Spleen (tissue), 11 donors: ENCODE measurements at regions not wholly inside any gene's neighbourhood (a gene's known extent, or its start where the extent isn't known, plus 50 kb on each side); places are given as distances from the start of the nearest gene placed in this dataset.

Source experiments
- DNase-seq: peaks from one replicate; pipeline ENCODE4 v3.0.0-alpha.2; 2020
- H3K27ac ChIP-seq, 8 donors: fragments of 200-600 bp; sonication (generic) in 7 of 8; 1 replicate in 4 of 8; 2 replicates in 4 of 8; pipeline versions ENCODE4 v1.5.0 to v1.8.0; 2016 to 2021; ENCODE audit warnings: inconsistent platforms in 4 of 8, mild to moderate bottlenecking in 4 of 8, moderate library complexity in 1 of 8
- H3K27me3 ChIP-seq, 7 donors: fragments of 200-600 bp; sonication (generic) in 6 of 7; replicated peaks in 1 of 7; 1 replicate in 4 of 7; 2 replicates in 3 of 7; pipeline versions ENCODE4 v1.5.0 to v1.8.0; 2016 to 2021; ENCODE audit warnings: inconsistent platforms in 3 of 7, mild to moderate bottlenecking in 1 of 7
- H3K36me3 ChIP-seq, 6 donors: fragments of 200-600 bp; sonication (generic) in 5 of 6; 1 replicate in 4 of 6; 2 replicates in 2 of 6; pipeline versions ENCODE4 v1.5.0 to v1.8.0; 2016 to 2021; ENCODE audit warnings: inconsistent platforms in 2 of 6
- H3K4me1 ChIP-seq, 6 donors: fragments of 200-600 bp; sonication (generic) in 5 of 6; 1 replicate in 3 of 6; 2 replicates in 3 of 6; pipeline versions ENCODE4 v1.5.0 to v1.8.0; 2016 to 2021; ENCODE audit warnings: inconsistent platforms in 3 of 6
- H3K4me3 ChIP-seq, 8 donors: fragments of 200-600 bp; sonication (generic) in 7 of 8; 1 replicate in 4 of 8; 2 replicates in 4 of 8; pipeline versions ENCODE4 v1.5.0 to v1.8.0; 2016 to 2021; ENCODE audit warnings: inconsistent platforms in 4 of 8, mild to moderate bottlenecking in 4 of 8, moderate library complexity in 2 of 8
- H3K9me3 ChIP-seq, 8 donors: fragments of 200-600 bp; sonication (generic) in 7 of 8; 1 replicate in 4 of 8; 2 replicates in 4 of 8; pipeline versions ENCODE4 v1.5.0 to v1.8.0; 2016 to 2021; ENCODE audit warnings: inconsistent platforms in 4 of 8
- POLR2A ChIP-seq, 3 donors: fragments of 450-650 bp; IDR thresholded peaks; one replicate each; pipeline ENCODE4 v1.5.1; 2017; ENCODE audit warnings: antibody characterized with exemption in 3 of 3, mild to moderate bottlenecking in 1 of 3
- POLR2AphosphoS5 ChIP-seq, 3 donors: sonication (generic); formaldehyde crosslinking; IDR thresholded peaks; one replicate each; pipeline ENCODE4 v1.5.1; 2017; ENCODE audit warnings: antibody characterized with exemption in 3 of 3
- WGBS, 5 donors: extraction: QIAGEN DNeasy Blood & Tissue Kit in 3 of 5; methylation state at CpG; one replicate each; pipeline versions ENCODE4 v1.1.5 to v1.1.7; 2013 to 2018; 5-methylcytosine and 5-hydroxymethylcytosine counted together
- intact Hi-C: fragments of 100-400 bp; cut with DNase I; formaldehyde crosslinking; loops from one replicate; pipeline ENCODE4 v1.15.0; 2023; ENCODE audit warnings: low total_unique reads
- TF ChIP-seq, protein P1 (sequence below), 11 experiments: fragments of 200-600 bp in 7 of 11; fragments of 450-650 bp in 4 of 11; sonication (generic) in 4 of 11; IDR thresholded peaks in 8 of 11; conservative IDR thresholded peaks in 3 of 11; 1 replicate in 7 of 11; 2 replicates in 4 of 11; pipeline versions ENCODE4 v1.4.0 to v1.8.0; 2016 to 2021; ENCODE audit warnings: antibody characterized with exemption in 11 of 11, inconsistent platforms in 4 of 11, mild to moderate bottlenecking in 1 of 11
- donor health status: healthy with polysubstance abuse.
- donor health status: DM: no; HTN: no; CAD: no; lungs with moderate emphysema.
- donor health status: DM: no; HTN: no; CAD: no.
- donor health status: Bipolar disorder and iron deficiency.
- donor health status: healthy.
- donor health status: DM: no; HTN: no; CAD: no.
- donor health status: DM: yes; HTN: yes; CAD: no.

- 65 to 90% (median 72%) methylated on average over 3 of the region's 3 CpGs for WGBS, 5 donors
- no peak for DNase-seq
- peaks cover 0 to 26% (median 16%) of the 10 kb centered on the region in 8 donors for H3K9me3 ChIP-seq
- no peaks in the 10 kb centered on the region for H3K36me3 ChIP-seq
- H3K4me3 ChIP-seq, result no peak overlapping the region
- H3K4me1 ChIP-seq, result no peaks in the 10 kb centered on the region
- H3K27ac ChIP-seq, result no peak overlapping the region
- TF ChIP-seq POLR2A (IDR thresholded peaks at IDR 0.05) (no peak), POLR2AphosphoS5 (IDR thresholded peaks at IDR 0.05) (no peak)
- TF ChIP-seq, protein P1, sequence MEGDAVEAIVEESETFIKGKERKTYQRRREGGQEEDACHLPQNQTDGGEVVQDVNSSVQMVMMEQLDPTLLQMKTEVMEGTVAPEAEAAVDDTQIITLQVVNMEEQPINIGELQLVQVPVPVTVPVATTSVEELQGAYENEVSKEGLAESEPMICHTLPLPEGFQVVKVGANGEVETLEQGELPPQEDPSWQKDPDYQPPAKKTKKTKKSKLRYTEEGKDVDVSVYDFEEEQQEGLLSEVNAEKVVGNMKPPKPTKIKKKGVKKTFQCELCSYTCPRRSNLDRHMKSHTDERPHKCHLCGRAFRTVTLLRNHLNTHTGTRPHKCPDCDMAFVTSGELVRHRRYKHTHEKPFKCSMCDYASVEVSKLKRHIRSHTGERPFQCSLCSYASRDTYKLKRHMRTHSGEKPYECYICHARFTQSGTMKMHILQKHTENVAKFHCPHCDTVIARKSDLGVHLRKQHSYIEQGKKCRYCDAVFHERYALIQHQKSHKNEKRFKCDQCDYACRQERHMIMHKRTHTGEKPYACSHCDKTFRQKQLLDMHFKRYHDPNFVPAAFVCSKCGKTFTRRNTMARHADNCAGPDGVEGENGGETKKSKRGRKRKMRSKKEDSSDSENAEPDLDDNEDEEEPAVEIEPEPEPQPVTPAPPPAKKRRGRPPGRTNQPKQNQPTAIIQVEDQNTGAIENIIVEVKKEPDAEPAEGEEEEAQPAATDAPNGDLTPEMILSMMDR (IDR thresholded peaks at IDR 0.05 in 8 of 11, conservative IDR thresholded peaks at IDR 0.05 in 3 of 11), result no peak
- H3K27me3 ChIP-seq, result peaks cover 0 to under 1% (median 0%) of the 10 kb centered on the region in 7 donors
- intact Hi-C loops, result no loop called here
These were observed 358.2 kb downstream of the RBM43 start for GRCh38 chr2:150903461-150903860.

GRCh38 chr2:150903055-150903454 lies 358.6 kb downstream of the RBM43 start:
- 57 to 88% (median 80%) methylated on average over 1 of the region's 1 CpG for WGBS, 5 donors
- no peak for DNase-seq
- peaks cover 0 to 26% (median 16%) of the 10 kb centered on the region in 8 donors for H3K9me3 ChIP-seq
- H3K27me3 ChIP-seq, result peaks cover 0 to 4% (median 0%) of the 10 kb centered on the region in 7 donors
- no peak overlapping the region for H3K4me3 ChIP-seq
- TF ChIP-seq POLR2A (IDR thresholded peaks at IDR 0.05) (no peak), POLR2AphosphoS5 (IDR thresholded peaks at IDR 0.05) (no peak)
- TF ChIP-seq, protein P1 (IDR thresholded peaks at IDR 0.05 in 8 of 11, conservative IDR thresholded peaks at IDR 0.05 in 3 of 11), result no peak
- no peaks in the 10 kb centered on the region for H3K4me1 ChIP-seq
- H3K36me3 ChIP-seq, result no peaks in the 10 kb centered on the region
- no peak overlapping the region for H3K27ac ChIP-seq
- intact Hi-C loops, result no loop called here

- Histone ChIP-seq H3K4me1 (no peaks in the 10 kb centered on the region), H3K36me3 (no peaks in the 10 kb centered on the region), H3K27me3 (peaks cover 0 to 4% (median 0%) of the 10 kb centered on the region in 7 donors), H3K9me3 (peaks cover 0 to 26% (median 16%) of the 10 kb centered on the region in 8 donors), H3K4me3 (no peak overlapping the region), H3K27ac (no peak overlapping the region)
- intact Hi-C loops, result no loop called here
- DNase-seq, result no peak
- TF ChIP-seq POLR2A (IDR thresholded peaks at IDR 0.05), result no peak
- no peak for TF ChIP-seq POLR2AphosphoS5 (IDR thresholded peaks at IDR 0.05)
- TF ChIP-seq, protein P1 (IDR thresholded peaks at IDR 0.05 in 8 of 11, conservative IDR thresholded peaks at IDR 0.05 in 3 of 11), result no peak
- WGBS, 5 donors, result 41 to 64% (median 51%) methylated on average over 1 of the region's 1 CpG
These were observed 360.8 kb downstream of the RBM43 start for GRCh38 chr2:150900913-150901312.

GRCh38 chr2:150895968-150896367 lies 365.7 kb downstream of the RBM43 start:
- TF ChIP-seq POLR2AphosphoS5 (IDR thresholded peaks at IDR 0.05), result no peak
- TF ChIP-seq POLR2A (IDR thresholded peaks at IDR 0.05), result no peak
- TF ChIP-seq, protein P1 (IDR thresholded peaks at IDR 0.05 in 8 of 11, conservative IDR thresholded peaks at IDR 0.05 in 3 of 11), result no peak
- peaks cover 0 to 14% (median 10%) of the 10 kb centered on the region in 8 donors for H3K9me3 ChIP-seq
- no peak overlapping the region for H3K27ac ChIP-seq
- no peak for DNase-seq
- H3K4me3 ChIP-seq, result no peak overlapping the region
- H3K4me1 ChIP-seq, result no peaks in the 10 kb centered on the region
- peaks cover 0 to 4% (median 0%) of the 10 kb centered on the region in 7 donors for H3K27me3 ChIP-seq
- 91 to 98% (median 93%) methylated on average over 1 of the region's 1 CpG for WGBS, 5 donors
- no peaks in the 10 kb centered on the region for H3K36me3 ChIP-seq
- intact Hi-C loops, result no loop called here
